Liver (tissue), 3 donors: ENCODE measurements at regions not wholly inside any gene's neighbourhood (a gene's known extent, or its start where the extent isn't known, plus 50 kb on each side); places are given as distances from the start of the nearest gene placed in this dataset.

Source experiments
- FOXA2 ChIP-seq: IDR thresholded peaks from 2 replicates; pipeline ENCODE4 v1.6.1; 2016; ENCODE audit warnings: antibody characterized with exemption
- GABPA ChIP-seq, 2 donors: IDR thresholded peaks in 1 of 2; conservative IDR thresholded peaks in 1 of 2; 2 replicates each; pipeline ENCODE4 v1.6.1; 2016; ENCODE audit warnings: antibody characterized with exemption in 2 of 2, mild to moderate bottlenecking in 1 of 2, moderate library complexity in 1 of 2
- HNF4A ChIP-seq, 2 donors: conservative IDR thresholded peaks; 2 replicates each; pipeline ENCODE4 v1.6.1; 2016; ENCODE audit warnings: antibody characterized with exemption in 2 of 2, mild to moderate bottlenecking in 2 of 2
- RAD21 ChIP-seq, 2 donors: IDR thresholded peaks; 2 replicates each; pipeline ENCODE4 v1.6.1; 2016; ENCODE audit warnings: antibody characterized with exemption in 2 of 2, mild to moderate bottlenecking in 2 of 2
- TAF1 ChIP-seq: conservative IDR thresholded peaks from 2 replicates; pipeline ENCODE4 v1.6.1; 2016; ENCODE audit warnings: antibody characterized with exemption, mild to moderate bottlenecking
- TF ChIP-seq, protein P1 (sequence below): fragments of 150-350 bp; IDR thresholded peaks from 2 replicates; pipeline ENCODE4 v1.5.1; 2017; ENCODE audit warnings: improper control_type of control experiment, low read depth, low read length; ENCODE audit not compliant: missing input control
- TF ChIP-seq, protein P2 (sequence below): IDR thresholded peaks from 2 replicates; pipeline ENCODE4 v1.6.1; 2016; ENCODE audit warnings: antibody characterized with exemption
- TF ChIP-seq, protein P3 (sequence below): IDR thresholded peaks from 2 replicates; pipeline ENCODE4 v1.6.1; 2016; ENCODE audit warnings: antibody characterized with exemption
- TF ChIP-seq, protein P4 (sequence below): IDR thresholded peaks from 2 replicates; pipeline ENCODE4 v1.6.1; 2016; ENCODE audit warnings: antibody characterized with exemption
- donor health status: healthy.
- donor health status: healthy.

DNA sequence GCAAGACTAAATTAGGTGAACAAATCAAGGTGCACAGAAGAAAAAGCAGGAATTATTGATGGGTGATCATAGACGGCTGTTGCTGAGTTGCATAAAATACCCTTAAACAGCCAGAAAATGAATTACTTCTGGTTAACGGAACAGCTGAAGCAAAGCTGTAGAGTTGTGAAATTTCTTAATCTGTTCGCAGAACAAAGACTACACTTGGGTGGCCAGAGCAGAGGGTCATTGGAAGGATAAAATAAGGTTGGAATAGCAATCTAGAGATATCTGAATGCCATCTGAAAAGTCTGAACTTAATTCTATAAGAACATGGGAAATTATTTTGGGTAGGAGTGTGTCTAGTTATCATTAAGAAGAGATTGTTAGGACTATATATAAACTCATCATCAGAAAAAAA lies 339.1 kb upstream of the RSPO3 start:
- TF ChIP-seq RAD21 (IDR thresholded peaks at IDR 0.05) (no peak), HNF4A (conservative IDR thresholded peaks at IDR 0.05) (no peak), FOXA2 (no peak), GABPA (IDR thresholded peaks at IDR 0.05 in 1 of 2, conservative IDR thresholded peaks at IDR 0.05 in 1 of 2) (no peak), TAF1 (no peak)
- TF ChIP-seq, protein P1, sequence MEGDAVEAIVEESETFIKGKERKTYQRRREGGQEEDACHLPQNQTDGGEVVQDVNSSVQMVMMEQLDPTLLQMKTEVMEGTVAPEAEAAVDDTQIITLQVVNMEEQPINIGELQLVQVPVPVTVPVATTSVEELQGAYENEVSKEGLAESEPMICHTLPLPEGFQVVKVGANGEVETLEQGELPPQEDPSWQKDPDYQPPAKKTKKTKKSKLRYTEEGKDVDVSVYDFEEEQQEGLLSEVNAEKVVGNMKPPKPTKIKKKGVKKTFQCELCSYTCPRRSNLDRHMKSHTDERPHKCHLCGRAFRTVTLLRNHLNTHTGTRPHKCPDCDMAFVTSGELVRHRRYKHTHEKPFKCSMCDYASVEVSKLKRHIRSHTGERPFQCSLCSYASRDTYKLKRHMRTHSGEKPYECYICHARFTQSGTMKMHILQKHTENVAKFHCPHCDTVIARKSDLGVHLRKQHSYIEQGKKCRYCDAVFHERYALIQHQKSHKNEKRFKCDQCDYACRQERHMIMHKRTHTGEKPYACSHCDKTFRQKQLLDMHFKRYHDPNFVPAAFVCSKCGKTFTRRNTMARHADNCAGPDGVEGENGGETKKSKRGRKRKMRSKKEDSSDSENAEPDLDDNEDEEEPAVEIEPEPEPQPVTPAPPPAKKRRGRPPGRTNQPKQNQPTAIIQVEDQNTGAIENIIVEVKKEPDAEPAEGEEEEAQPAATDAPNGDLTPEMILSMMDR, result no peak
- TF ChIP-seq, protein P2, sequence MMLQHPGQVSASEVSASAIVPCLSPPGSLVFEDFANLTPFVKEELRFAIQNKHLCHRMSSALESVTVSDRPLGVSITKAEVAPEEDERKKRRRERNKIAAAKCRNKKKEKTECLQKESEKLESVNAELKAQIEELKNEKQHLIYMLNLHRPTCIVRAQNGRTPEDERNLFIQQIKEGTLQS, result no peak
- TF ChIP-seq, protein P3, sequence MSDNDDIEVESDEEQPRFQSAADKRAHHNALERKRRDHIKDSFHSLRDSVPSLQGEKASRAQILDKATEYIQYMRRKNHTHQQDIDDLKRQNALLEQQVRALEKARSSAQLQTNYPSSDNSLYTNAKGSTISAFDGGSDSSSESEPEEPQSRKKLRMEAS, result no peak
- TF ChIP-seq, protein P4, sequence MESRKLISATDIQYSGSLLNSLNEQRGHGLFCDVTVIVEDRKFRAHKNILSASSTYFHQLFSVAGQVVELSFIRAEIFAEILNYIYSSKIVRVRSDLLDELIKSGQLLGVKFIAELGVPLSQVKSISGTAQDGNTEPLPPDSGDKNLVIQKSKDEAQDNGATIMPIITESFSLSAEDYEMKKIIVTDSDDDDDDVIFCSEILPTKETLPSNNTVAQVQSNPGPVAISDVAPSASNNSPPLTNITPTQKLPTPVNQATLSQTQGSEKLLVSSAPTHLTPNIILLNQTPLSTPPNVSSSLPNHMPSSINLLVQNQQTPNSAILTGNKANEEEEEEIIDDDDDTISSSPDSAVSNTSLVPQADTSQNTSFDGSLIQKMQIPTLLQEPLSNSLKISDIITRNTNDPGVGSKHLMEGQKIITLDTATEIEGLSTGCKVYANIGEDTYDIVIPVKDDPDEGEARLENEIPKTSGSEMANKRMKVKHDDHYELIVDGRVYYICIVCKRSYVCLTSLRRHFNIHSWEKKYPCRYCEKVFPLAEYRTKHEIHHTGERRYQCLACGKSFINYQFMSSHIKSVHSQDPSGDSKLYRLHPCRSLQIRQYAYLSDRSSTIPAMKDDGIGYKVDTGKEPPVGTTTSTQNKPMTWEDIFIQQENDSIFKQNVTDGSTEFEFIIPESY, result no peak
